ENCODE measurements at regions not wholly inside any gene's neighbourhood (a gene's known extent, or its start where the extent isn't known, plus 50 kb on each side); places are given as distances from the start of the nearest gene placed in this dataset.
A peak's percentile ranks its signal among the peaks of the same experiment; 100 is the strongest.
"Not testable (repeated sequence)": the region's sequence is repeated elsewhere in the genome, so short reads cannot be mapped to it uniquely, and the experiment has no call there.

DNA sequence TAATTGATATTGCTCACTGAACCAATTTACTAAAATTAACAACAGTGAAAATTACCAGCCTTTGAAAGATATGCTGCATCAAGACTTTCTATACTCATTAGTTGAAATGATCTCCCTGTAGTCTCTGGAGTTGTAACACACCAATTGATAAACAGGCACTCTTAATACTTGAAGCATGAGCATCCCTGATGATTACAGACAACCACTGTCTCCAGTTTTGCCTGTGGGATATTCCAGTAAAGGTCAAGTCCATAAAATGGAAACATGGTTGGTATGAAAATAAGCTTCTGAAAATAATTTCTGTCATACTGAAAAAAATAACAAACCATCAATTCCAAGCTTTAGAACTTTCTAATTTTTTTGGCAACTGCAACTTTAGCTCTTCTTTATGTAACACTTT is 405.8 kb downstream of the SPRY2 start:
- no peak for DNase-seq (ENCODE audit: low read depth in 6 of 9, low spot score in 9 of 9)
- H3K36me3 ChIP-seq (ENCODE audit: control insufficient read depth in 2 of 2, insufficient read depth in 2 of 2, low read length in 1 of 2) = no peaks in the 10 kb centered on the region
- no peaks in the 10 kb centered on the region for H3K27me3 ChIP-seq (ENCODE audit: control insufficient read depth in 2 of 2, insufficient read depth in 1 of 2, low read length in 1 of 2)
- H3K27ac ChIP-seq (ENCODE audit: low read depth in 1 of 2, low read length in 1 of 2) = no peak overlapping the region
- no peak overlapping the region for H3K4me3 ChIP-seq (ENCODE audit: low read length in 2 of 2)
- H3K9me3 ChIP-seq (ENCODE audit: control insufficient read depth in 2 of 2, insufficient read depth in 1 of 2, low read length in 1 of 2) = no peaks in the 10 kb centered on the region
- peaks cover 4 to 5% of the 10 kb centered on the region in 2 donors for H3K4me1 ChIP-seq (ENCODE audit: control insufficient read depth in 2 of 2, insufficient read depth in 2 of 2, low read length in 2 of 2)

- H3K27me3 ChIP-seq (ENCODE audit: control insufficient read depth in 2 of 2, insufficient read depth in 1 of 2, low read length in 1 of 2) = no peaks in the 10 kb centered on the region
- H3K9me3 ChIP-seq (ENCODE audit: control insufficient read depth in 2 of 2, insufficient read depth in 1 of 2, low read length in 1 of 2) = no peaks in the 10 kb centered on the region
- H3K4me3 ChIP-seq (ENCODE audit: low read length in 2 of 2) = no peak overlapping the region
- DNase-seq (ENCODE audit: low read depth in 6 of 9, low spot score in 9 of 9) = no peak
- no peak overlapping the region for H3K27ac ChIP-seq (ENCODE audit: low read depth in 1 of 2, low read length in 1 of 2)
- H3K4me1 ChIP-seq (ENCODE audit: control insufficient read depth in 2 of 2, insufficient read depth in 2 of 2, low read length in 2 of 2) = peaks cover 4 to 5% of the 10 kb centered on the region in 2 donors
- 98% methylated on average over 2 of the region's 2 CpGs for WGBS
- H3K36me3 ChIP-seq (ENCODE audit: control insufficient read depth in 2 of 2, insufficient read depth in 2 of 2, low read length in 1 of 2) = no peaks in the 10 kb centered on the region
Observed at GRCh38 chr13:79933389-79933788, 407.5 kb downstream of the SPRY2 start.

GRCh38 chr13:79932556-79932955 is 408.4 kb downstream of the SPRY2 start:
- peak overlapping the region in 1 of 2 donors; percentile 18 for H3K27ac ChIP-seq (ENCODE audit: low read depth in 1 of 2, low read length in 1 of 2)

GRCh38 chr13:79923973-79924556 is 416.9 kb downstream of the SPRY2 start:
- H3K4me3 ChIP-seq (ENCODE audit: low read length in 2 of 2); DNase-seq (ENCODE audit: low read depth in 6 of 9, low spot score in 9 of 9); H3K36me3 ChIP-seq (ENCODE audit: control insufficient read depth in 2 of 2, insufficient read depth in 2 of 2, low read length in 1 of 2); H3K27ac ChIP-seq (ENCODE audit: low read depth in 1 of 2, low read length in 1 of 2); H3K9me3 ChIP-seq (ENCODE audit: control insufficient read depth in 2 of 2, insufficient read depth in 1 of 2, low read length in 1 of 2); H3K27me3 ChIP-seq (ENCODE audit: control insufficient read depth in 2 of 2, insufficient read depth in 1 of 2, low read length in 1 of 2); H3K4me1 ChIP-seq (ENCODE audit: control insufficient read depth in 2 of 2, insufficient read depth in 2 of 2, low read length in 2 of 2): not testable (repeated sequence)
- WGBS = 97% methylated on average over 1 of the region's 1 CpG

More at GRCh38 chr13:79932556-79932955, 408.4 kb downstream of the SPRY2 start:
- peaks cover 4 to 5% of the 10 kb centered on the region in 2 donors for H3K4me1 ChIP-seq (ENCODE audit: control insufficient read depth in 2 of 2, insufficient read depth in 2 of 2, low read length in 2 of 2)
- no peak overlapping the region for H3K4me3 ChIP-seq (ENCODE audit: low read length in 2 of 2)
- 25% methylated on average over 2 of the region's 2 CpGs for WGBS
- H3K9me3 ChIP-seq (ENCODE audit: control insufficient read depth in 2 of 2, insufficient read depth in 1 of 2, low read length in 1 of 2) = no peaks in the 10 kb centered on the region
- DNase-seq (ENCODE audit: low read depth in 6 of 9, low spot score in 9 of 9) = peak in 1 of 9 donors; percentile 28
- H3K36me3 ChIP-seq (ENCODE audit: control insufficient read depth in 2 of 2, insufficient read depth in 2 of 2, low read length in 1 of 2) = no peaks in the 10 kb centered on the region
- H3K27me3 ChIP-seq (ENCODE audit: control insufficient read depth in 2 of 2, insufficient read depth in 1 of 2, low read length in 1 of 2) = no peaks in the 10 kb centered on the region

GRCh38 chr13:79919091-79919490 is 421.8 kb downstream of the SPRY2 start:
- no peaks in the 10 kb centered on the region for H3K4me1 ChIP-seq (ENCODE audit: control insufficient read depth in 2 of 2, insufficient read depth in 2 of 2, low read length in 2 of 2)
- H3K9me3 ChIP-seq (ENCODE audit: control insufficient read depth in 2 of 2, insufficient read depth in 1 of 2, low read length in 1 of 2) = no peaks in the 10 kb centered on the region
- WGBS = 91% methylated on average over 2 of the region's 2 CpGs
- no peak overlapping the region for H3K4me3 ChIP-seq (ENCODE audit: low read length in 2 of 2)
- no peaks in the 10 kb centered on the region for H3K27me3 ChIP-seq (ENCODE audit: control insufficient read depth in 2 of 2, insufficient read depth in 1 of 2, low read length in 1 of 2)
- H3K36me3 ChIP-seq (ENCODE audit: control insufficient read depth in 2 of 2, insufficient read depth in 2 of 2, low read length in 1 of 2) = no peaks in the 10 kb centered on the region
- H3K27ac ChIP-seq (ENCODE audit: low read depth in 1 of 2, low read length in 1 of 2) = no peak overlapping the region
- no peak for DNase-seq (ENCODE audit: low read depth in 6 of 9, low spot score in 9 of 9)

GRCh38 chr13:79918620-79919019 is 422.3 kb downstream of the SPRY2 start:
- 92% methylated on average over 3 of the region's 3 CpGs for WGBS
- no peaks in the 10 kb centered on the region for H3K27me3 ChIP-seq (ENCODE audit: control insufficient read depth in 2 of 2, insufficient read depth in 1 of 2, low read length in 1 of 2)
- no peak overlapping the region for H3K27ac ChIP-seq (ENCODE audit: low read depth in 1 of 2, low read length in 1 of 2)
- H3K9me3 ChIP-seq (ENCODE audit: control insufficient read depth in 2 of 2, insufficient read depth in 1 of 2, low read length in 1 of 2) = no peaks in the 10 kb centered on the region
- no peak for DNase-seq (ENCODE audit: low read depth in 6 of 9, low spot score in 9 of 9)
- no peak overlapping the region for H3K4me3 ChIP-seq (ENCODE audit: low read length in 2 of 2)
- no peaks in the 10 kb centered on the region for H3K36me3 ChIP-seq (ENCODE audit: control insufficient read depth in 2 of 2, insufficient read depth in 2 of 2, low read length in 1 of 2)
- H3K4me1 ChIP-seq (ENCODE audit: control insufficient read depth in 2 of 2, insufficient read depth in 2 of 2, low read length in 2 of 2) = no peaks in the 10 kb centered on the region

GRCh38 chr13:79917628-79918027 is 423.3 kb downstream of the SPRY2 start:
- H3K4me1 ChIP-seq (ENCODE audit: control insufficient read depth in 2 of 2, insufficient read depth in 2 of 2, low read length in 2 of 2) = no peaks in the 10 kb centered on the region
- no peaks in the 10 kb centered on the region for H3K27me3 ChIP-seq (ENCODE audit: control insufficient read depth in 2 of 2, insufficient read depth in 1 of 2, low read length in 1 of 2)
- no peaks in the 10 kb centered on the region for H3K9me3 ChIP-seq (ENCODE audit: control insufficient read depth in 2 of 2, insufficient read depth in 1 of 2, low read length in 1 of 2)
- H3K36me3 ChIP-seq (ENCODE audit: control insufficient read depth in 2 of 2, insufficient read depth in 2 of 2, low read length in 1 of 2) = no peaks in the 10 kb centered on the region
- H3K4me3 ChIP-seq (ENCODE audit: low read length in 2 of 2) = no peak overlapping the region
- 97% methylated on average over 3 of the region's 3 CpGs for WGBS
- DNase-seq (ENCODE audit: low read depth in 6 of 9, low spot score in 9 of 9) = no peak
- no peak overlapping the region for H3K27ac ChIP-seq (ENCODE audit: low read depth in 1 of 2, low read length in 1 of 2)

DNA sequence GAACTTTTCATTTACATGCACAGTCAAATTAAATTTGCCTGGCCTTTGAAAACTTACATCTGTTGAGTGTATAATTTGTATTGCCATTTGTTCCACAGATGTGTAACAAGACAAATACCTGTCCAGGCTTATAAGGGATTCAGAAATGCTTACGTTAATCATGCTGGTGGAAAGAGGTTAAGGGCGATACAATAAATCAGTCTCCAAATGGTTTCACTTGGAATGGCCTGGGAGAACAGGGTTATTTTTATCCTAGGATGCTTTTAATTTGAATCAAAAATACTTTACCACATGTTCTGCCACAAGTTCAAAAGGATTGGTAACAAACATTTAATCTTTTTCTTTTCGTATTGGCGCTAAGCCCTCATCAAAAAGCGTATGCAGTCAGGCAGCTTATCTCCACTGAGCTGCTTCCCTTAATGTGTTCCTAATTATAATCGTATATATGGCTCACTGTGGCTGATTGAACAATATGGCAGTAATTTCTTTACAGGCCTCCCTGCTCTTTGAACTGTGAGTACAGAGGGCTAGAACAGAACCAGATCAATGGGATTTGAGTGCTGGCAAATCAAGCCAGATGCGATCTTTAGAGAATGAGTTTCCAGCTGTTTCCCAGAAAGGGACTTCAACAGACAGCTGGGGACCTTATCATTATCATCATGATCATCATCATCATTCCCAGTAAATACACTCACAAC is 425.7 kb downstream of the SPRY2 start:
- no peak for DNase-seq (ENCODE audit: low read depth in 6 of 9, low spot score in 9 of 9)
- WGBS = 87% methylated on average over 7 of the region's 7 CpGs
- Histone ChIP-seq H3K36me3 (ENCODE audit: control insufficient read depth in 2 of 2, insufficient read depth in 2 of 2, low read length in 1 of 2) (no peaks in the 10 kb centered on the region), H3K9me3 (ENCODE audit: control insufficient read depth in 2 of 2, insufficient read depth in 1 of 2, low read length in 1 of 2) (no peaks in the 10 kb centered on the region), H3K27ac (ENCODE audit: low read depth in 1 of 2, low read length in 1 of 2) (no peak overlapping the region), H3K27me3 (ENCODE audit: control insufficient read depth in 2 of 2, insufficient read depth in 1 of 2, low read length in 1 of 2) (no peaks in the 10 kb centered on the region), H3K4me3 (ENCODE audit: low read length in 2 of 2) (no peak overlapping the region), H3K4me1 (ENCODE audit: control insufficient read depth in 2 of 2, insufficient read depth in 2 of 2, low read length in 2 of 2) (no peaks in the 10 kb centered on the region)

DNA sequence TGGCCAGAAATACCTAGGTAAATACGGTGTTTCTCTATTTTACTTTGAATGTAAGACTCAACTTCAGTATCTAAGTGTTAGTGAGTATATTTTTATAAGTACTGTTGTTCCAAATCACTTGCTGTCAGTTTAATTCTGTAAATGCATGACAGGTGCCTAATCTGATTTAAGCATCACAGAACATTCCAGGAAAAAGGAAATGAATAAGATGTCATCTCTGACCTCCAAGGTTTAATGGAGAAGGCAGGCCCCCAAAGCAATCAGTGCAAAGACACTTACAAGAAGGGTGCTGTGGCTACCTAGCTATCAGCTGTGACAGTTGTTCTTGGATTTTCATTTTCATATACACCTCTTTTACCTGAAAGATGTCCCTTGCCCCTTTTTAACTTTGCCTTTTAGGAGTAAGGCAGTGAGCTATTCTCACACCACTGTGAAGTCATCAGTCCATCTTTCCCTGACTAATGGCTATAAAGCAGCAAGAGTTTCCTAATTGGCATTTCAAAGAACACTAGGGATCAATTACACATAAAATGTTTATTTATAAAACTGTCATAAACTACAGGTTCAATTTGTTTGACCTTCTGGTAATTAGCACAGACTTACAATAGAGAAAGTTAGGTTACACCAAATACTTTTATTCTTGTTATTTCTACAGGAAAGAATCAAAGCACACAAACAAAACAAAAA is 427.6 kb downstream of the SPRY2 start:
- DNase-seq (ENCODE audit: low read depth in 6 of 9, low spot score in 9 of 9) = no peak
- no peaks in the 10 kb centered on the region for H3K36me3 ChIP-seq (ENCODE audit: control insufficient read depth in 2 of 2, insufficient read depth in 2 of 2, low read length in 1 of 2)
- no peak overlapping the region for H3K4me3 ChIP-seq (ENCODE audit: low read length in 2 of 2)
- no peaks in the 10 kb centered on the region for H3K9me3 ChIP-seq (ENCODE audit: control insufficient read depth in 2 of 2, insufficient read depth in 1 of 2, low read length in 1 of 2)
- H3K4me1 ChIP-seq (ENCODE audit: control insufficient read depth in 2 of 2, insufficient read depth in 2 of 2, low read length in 2 of 2) = no peaks in the 10 kb centered on the region
- no peak overlapping the region for H3K27ac ChIP-seq (ENCODE audit: low read depth in 1 of 2, low read length in 1 of 2)
- no peaks in the 10 kb centered on the region for H3K27me3 ChIP-seq (ENCODE audit: control insufficient read depth in 2 of 2, insufficient read depth in 1 of 2, low read length in 1 of 2)
- WGBS = 93% methylated on average over 1 of the region's 1 CpG

Data from thymus (tissue), 11 donors.